GM19452 (cell line): ENCODE measurements at regions not wholly inside any gene's neighbourhood (a gene's known extent, or its start where the extent isn't known, plus 50 kb on each side); places are given as distances from the start of the nearest gene placed in this dataset.
"Not testable (repeated sequence)": the region's sequence is repeated elsewhere in the genome, so short reads cannot be mapped to it uniquely, and the experiment has no call there.

ENCODE experiments used
- ATAC-seq: cut with Tn5 transposase; IDR thresholded peaks from one replicate; pipeline ENCODE4 v1.9.1; 2021; ENCODE audit not compliant: unreplicated experiment

GRCh38 chr7:81190997-81191768 lies 272.3 kb upstream of the SEMA3C start:
- no peak for ATAC-seq

- no peak for ATAC-seq
Observed at GRCh38 chr7:81187753-81188152, 268.9 kb upstream of the SEMA3C start.

DNA sequence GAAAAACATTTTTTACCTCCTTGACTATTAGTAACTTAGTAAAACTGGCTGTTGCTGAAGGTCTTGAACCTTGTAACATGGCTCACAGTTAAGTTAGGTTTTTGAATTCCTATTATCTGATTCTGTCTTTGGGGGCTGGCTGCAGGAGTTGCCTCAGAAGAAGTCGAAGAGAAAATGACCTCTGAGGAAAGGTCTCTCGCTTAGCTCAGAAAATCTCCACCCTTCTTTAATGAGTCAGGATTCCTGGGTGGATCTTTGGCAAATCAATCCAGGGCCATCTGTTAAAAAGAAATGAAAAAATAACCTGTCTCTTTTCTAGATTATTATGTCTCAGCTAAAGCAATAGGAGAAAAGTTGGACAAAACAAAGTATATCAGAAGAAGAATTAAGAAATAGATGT lies 267.8 kb upstream of the SEMA3C start:
- no peak for ATAC-seq

- ATAC-seq = no peak
Observed at GRCh38 chr7:81185072-81185471, 266.2 kb upstream of the SEMA3C start.

DNA sequence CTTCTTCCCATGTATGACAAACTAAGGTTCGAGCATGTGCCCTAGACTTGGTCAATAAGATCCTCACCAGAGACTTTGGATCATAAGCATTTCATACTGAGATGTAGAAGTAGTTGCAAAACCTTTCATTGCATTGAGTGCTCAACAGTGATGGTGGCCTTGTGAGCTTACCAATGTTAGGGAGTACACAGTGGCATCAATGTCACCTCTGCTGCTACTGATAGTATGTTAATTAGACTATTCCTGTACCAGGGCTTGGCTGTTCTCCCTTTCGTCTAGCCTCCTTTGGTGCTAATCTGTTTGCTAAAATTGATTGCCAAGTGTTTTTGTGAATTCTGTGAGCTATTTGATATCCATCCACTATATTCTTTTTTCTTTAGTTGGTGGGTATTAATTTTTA lies 264.5 kb upstream of the SEMA3C start:
- no peak for ATAC-seq

- ATAC-seq = not testable (repeated sequence)
Observed at GRCh38 chr7:81182056-81182455, 263.2 kb upstream of the SEMA3C start.

DNA sequence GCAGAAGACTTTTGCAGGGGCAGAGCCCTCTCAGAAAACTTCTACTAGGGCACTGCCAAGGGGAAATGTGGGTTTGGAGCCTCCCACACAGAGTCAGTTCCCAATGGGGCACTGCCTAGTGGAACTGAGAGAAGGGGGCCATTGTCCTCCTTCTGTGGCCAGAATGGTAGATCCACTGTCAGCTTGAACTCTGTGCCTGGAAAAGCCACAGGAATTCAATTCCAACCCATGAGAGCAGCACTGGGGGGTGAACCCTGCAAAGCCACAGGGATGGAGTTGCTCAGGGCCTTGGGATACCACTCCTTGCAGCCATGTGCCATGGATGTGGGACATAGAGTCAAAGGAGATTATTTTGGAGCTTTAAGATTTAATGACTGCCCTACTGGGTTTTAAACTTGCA lies 262.2 kb upstream of the SEMA3C start:
- ATAC-seq = no peak

DNA sequence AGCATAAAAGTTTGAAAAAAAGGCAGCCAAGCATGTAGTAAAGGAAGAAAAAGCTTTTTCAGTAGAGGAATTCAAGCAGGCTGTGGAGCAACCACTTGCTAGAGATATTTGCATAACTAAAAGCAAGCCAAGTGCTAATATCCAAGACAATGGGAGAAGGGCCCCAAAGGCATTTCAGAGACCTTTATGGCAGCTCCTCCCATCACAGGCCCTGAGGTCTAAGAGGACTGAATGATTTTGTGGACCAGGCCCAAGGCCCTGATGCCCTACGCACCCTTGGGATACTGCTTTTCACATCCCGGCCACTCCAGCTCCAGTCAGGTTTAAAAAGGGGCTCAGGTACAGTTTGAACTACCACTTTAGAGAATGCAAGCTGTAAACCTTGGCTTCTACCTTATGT lies 261.7 kb upstream of the SEMA3C start:
- no peak for ATAC-seq

GRCh38 chr7:81175275-81175940 lies 256.6 kb upstream of the SEMA3C start:
- no peak for ATAC-seq

GRCh38 chr7:81173766-81174281 lies 255.0 kb upstream of the SEMA3C start:
- ATAC-seq = no peak

- no peak for ATAC-seq
Observed at GRCh38 chr7:81170291-81170690, 251.4 kb upstream of the SEMA3C start.

GRCh38 chr7:81167934-81168333 lies 249.1 kb upstream of the SEMA3C start:
- ATAC-seq = no peak

GRCh38 chr7:81165070-81165469 lies 246.2 kb upstream of the SEMA3C start:
- no peak for ATAC-seq

DNA sequence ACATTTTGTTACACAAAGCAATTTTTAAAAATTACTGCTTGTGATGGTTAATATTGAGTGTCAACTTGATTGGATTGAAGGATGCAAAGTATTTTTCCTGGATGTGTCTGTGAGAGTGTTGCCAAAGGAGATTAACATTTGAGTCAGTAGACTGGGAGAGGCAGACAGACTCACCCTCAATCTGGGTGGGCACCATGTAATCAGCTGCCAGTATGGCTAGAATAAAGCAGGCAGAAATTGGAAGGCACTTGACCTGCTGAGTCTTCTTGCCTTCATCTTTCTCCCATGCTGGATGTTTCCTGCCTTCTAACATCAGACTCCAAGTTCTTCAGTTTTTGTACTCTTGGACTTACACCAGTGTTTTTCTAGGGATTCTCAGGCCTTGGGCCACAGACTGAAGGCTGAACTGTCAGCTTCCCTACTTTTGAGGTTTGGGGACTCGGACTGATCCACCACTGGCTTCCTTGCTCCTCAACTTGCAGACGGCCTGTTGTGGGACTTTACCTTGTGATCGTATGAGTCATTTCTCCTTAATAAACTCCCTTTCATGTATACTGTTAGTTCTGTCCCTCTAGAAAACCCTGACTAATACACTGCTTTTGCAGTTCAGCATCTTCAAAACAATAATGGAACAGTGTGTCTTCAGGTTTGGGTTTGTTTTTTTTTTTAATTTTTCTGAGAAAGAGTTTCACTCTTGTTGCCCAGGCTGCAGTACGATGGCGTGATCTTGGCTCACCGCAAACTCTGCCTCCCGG lies 244.1 kb upstream of the SEMA3C start:
- no peak for ATAC-seq

GRCh38 chr7:81162234-81162633 lies 243.4 kb upstream of the SEMA3C start:
- ATAC-seq = no peak

- no peak for ATAC-seq
Observed at GRCh38 chr7:81161451-81162075, 242.7 kb upstream of the SEMA3C start.

DNA sequence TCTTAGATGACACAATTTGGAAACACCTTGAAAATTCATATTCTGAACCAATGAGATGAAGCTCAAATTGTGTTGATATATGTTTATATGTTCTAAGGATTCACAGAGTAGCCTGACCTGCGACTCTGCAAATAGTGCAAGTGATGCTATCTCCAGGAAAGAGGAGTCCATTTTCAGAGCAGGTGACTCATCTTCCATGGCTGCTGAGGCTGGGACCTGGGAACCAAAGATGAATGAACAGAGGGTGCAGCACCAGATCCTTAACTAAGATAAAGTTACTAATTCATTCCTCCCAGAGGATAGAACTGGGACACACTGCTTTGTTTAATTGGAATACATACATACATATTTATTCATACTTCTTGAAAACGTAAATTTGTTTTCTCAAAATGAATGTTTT lies 240.6 kb upstream of the SEMA3C start:
- no peak for ATAC-seq

GRCh38 chr7:81158189-81158588 lies 239.3 kb upstream of the SEMA3C start:
- no peak for ATAC-seq

- no peak for ATAC-seq
Observed at GRCh38 chr7:81155654-81156373, 237.0 kb upstream of the SEMA3C start.

DNA sequence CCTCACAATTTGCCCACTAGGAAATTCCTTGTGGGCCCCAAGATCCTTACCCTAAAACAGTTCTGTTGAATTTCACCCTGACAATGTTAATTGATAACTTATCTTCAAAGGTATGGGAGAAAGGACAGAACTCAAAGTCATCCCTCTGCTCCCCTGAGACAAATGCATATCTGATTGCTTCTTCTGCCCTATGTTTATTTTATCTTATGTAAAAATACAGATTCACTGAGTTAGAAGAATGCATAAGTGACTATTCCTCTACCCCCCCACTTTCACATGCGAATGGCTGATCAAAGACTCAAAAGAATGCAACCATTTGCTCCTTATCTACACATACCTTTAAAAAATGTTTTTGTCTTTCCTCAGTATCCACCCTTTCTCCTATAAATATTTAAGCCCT lies 235.7 kb upstream of the SEMA3C start:
- no peak for ATAC-seq

DNA sequence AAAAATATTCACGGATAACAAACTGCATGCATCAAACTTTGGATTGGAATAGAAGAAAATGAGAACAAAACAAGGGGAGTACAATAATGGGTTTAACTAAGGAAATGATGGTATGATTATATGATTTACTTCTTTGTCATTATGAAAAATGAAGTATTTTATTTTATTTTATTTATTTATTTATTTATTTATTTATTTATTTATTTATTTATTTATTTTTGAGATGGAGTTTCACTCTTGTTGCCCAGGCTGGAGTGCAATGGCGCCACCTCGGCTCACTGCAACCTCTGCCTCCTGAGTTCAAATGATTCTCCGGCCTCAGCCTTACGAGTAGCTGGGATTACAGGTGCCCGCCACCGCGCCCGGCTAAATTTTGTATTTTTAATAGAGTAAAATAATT lies 234.1 kb upstream of the SEMA3C start:
- not testable (repeated sequence) for ATAC-seq
